ENCODE measurements at regions not wholly inside any gene's neighbourhood (a gene's known extent, or its start where the extent isn't known, plus 50 kb on each side); places are given as distances from the start of the nearest gene placed in this dataset.

GRCh38 chr12:107330831-107331431, 237.6 kb upstream of the CRY1 start (continued):
- TF ChIP-seq HOXA7 (CRISPR knock-in tag; IDR thresholded peaks at IDR 0.05), result no peak
- TF ChIP-seq ZFYVE20 (CRISPR knock-in tag; IDR thresholded peaks at IDR 0.05; ENCODE audit: borderline replicate concordance, low read depth), result no peak
- TF ChIP-seq TBP (CRISPR knock-in tag; IDR thresholded peaks at IDR 0.05), result no peak
- no peak for TF ChIP-seq ZNF749 (CRISPR knock-in tag; IDR thresholded peaks at IDR 0.05; ENCODE audit: borderline replicate concordance)

- no peaks in the 10 kb centered on the region for H3K9me3 ChIP-seq (ENCODE audit: low read length)
- CTCF ChIA-PET (ENCODE audit: low intra/inter-chr PET ratio, low total read pairs), result no interaction called here
- H3K4me2 ChIP-seq (ENCODE audit: low read depth, low read length), result no peak overlapping the region
- POLR2A ChIA-PET, result no interaction called here
- WGBS (ENCODE audit: low lambda C conversion rate), result 90% methylated on average over 2 of the region's 9 CpGs
- FAIRE-seq, result no peak
- BruUV-seq (replicated peaks), result no TSS peak
- H2AFZ ChIP-seq (ENCODE audit: low read length), result no peak overlapping the region
- no peak for DNase-seq (ENCODE audit: low spot score)
- H3K79me2 ChIP-seq (ENCODE audit: insufficient read depth, low read length), result peaks cover 4% of the 10 kb centered on the region
- TF ChIP-seq ZNF576 (CRISPR knock-in tag; IDR thresholded peaks at IDR 0.05) (no peak), ZBTB38 (CRISPR knock-in tag; IDR thresholded peaks at IDR 0.05) (no peak), THAP9 (CRISPR knock-in tag; IDR thresholded peaks at IDR 0.05; ENCODE audit: borderline replicate concordance) (no peak), ZNF335 (CRISPR knock-in tag; IDR thresholded peaks at IDR 0.05) (no peak), CEBPZ (IDR thresholded peaks at IDR 0.05; ENCODE audit: low read length) (no peak), SP4 (CRISPR knock-in tag; IDR thresholded peaks at IDR 0.05) (no peak), ZNF749 (CRISPR knock-in tag; IDR thresholded peaks at IDR 0.05; ENCODE audit: borderline replicate concordance) (no peak), NR2F2 (IDR thresholded peaks at IDR 0.05; ENCODE audit: borderline replicate concordance, low read depth) (no peak)
- no peak overlapping the region for H3K9ac ChIP-seq (ENCODE audit: insufficient read depth, low read depth, low read length)
- no peak overlapping the region for H3K27ac ChIP-seq (ENCODE audit: extremely low read length, insufficient read depth, low read length)
- no peaks in the 10 kb centered on the region; a peak in 1 of 5 replicates for H3K36me3 ChIP-seq (replicated peaks in 1 of 2; ENCODE audit: control insufficient read depth in 1 of 2, insufficient read depth in 2 of 2, low read length in 2 of 2)
- in situ Hi-C loops (cut with HindIII; ENCODE audit: extremely low pct_ligation_motif_present, low pct_unique_long_range_greater_than_20kb), result no loop called here
- H3K4me1 ChIP-seq (ENCODE audit: insufficient read depth, low read length), result peaks cover 8% of the 10 kb centered on the region; the same call in 1 of the 2 replicates
- H3K27me3 ChIP-seq (ENCODE audit: control insufficient read depth in 1 of 2, insufficient read depth in 2 of 2, low read length in 2 of 2), result no peaks in the 10 kb centered on the region
- ATAC-seq, result no peak
- no peak overlapping the region for H3K4me3 ChIP-seq (replicated peaks in 1 of 3; ENCODE audit: insufficient read depth in 1 of 3, low read depth in 2 of 3, low read length in 3 of 3)
- intact Hi-C loops (cut with micrococcal nuclease; ENCODE audit: unreplicated experiment), result no loop called here
- H4K20me1 ChIP-seq (ENCODE audit: insufficient read depth, low read length), result no peaks in the 10 kb centered on the region
Observed at GRCh38 chr12:107331471-107331870, 238.1 kb upstream of the CRY1 start.
